ENCODE measurements at regions not wholly inside any gene's neighbourhood (a gene's known extent, or its start where the extent isn't known, plus 50 kb on each side); places are given as distances from the start of the nearest gene placed in this dataset.

GRCh38 chr7:155382802-155383171 lies 75.1 kb upstream of the EN2 start:
- no peak for TF ChIP-seq POLR2A (IDR thresholded peaks at IDR 0.05)
- no peak for TF ChIP-seq POLR2AphosphoS5 (IDR thresholded peaks at IDR 0.05)

Measured in suprapubic skin (tissue), 4 donors.